Kidney (tissue), 13 donors: ENCODE measurements at regions not wholly inside any gene's neighbourhood (a gene's known extent, or its start where the extent isn't known, plus 50 kb on each side); places are given as distances from the start of the nearest gene placed in this dataset.

Experiments
- DNase-seq, 5 donors: peaks; one replicate each; pipeline ENCODE4 v3.0.0-alpha.2; 2013 to 2020
- FAIRE-seq: peaks from 2 replicates; lab custom pipeline; 2012; peaks lifted over from hg19 to GRCh38; lab: Jason Lieb, UNC
- H3K27ac ChIP-seq, 2 donors: one replicate each; pipeline ENCODE4 v1.7.0; 2013; ENCODE audit warnings: low read depth in 2 of 2, low read length in 2 of 2, inconsistent platforms in 1 of 2
- H3K27me3 ChIP-seq: one replicate; pipeline ENCODE4 v1.7.1; 2013; ENCODE audit warnings: low read length, inconsistent platforms; ENCODE audit not compliant: control insufficient read depth, insufficient read depth
- H3K36me3 ChIP-seq, 3 donors: one replicate each; pipeline versions ENCODE4 v1.7.0 to v1.7.1; 2013; ENCODE audit warnings: low read length in 3 of 3, control low read depth in 1 of 3, inconsistent platforms in 1 of 3; ENCODE audit not compliant: insufficient read depth in 3 of 3, control insufficient read depth in 2 of 3
- H3K4me1 ChIP-seq, 3 donors: one replicate each; pipeline versions ENCODE4 v1.7.0 to v1.7.1; 2013; ENCODE audit warnings: low read length in 3 of 3, inconsistent platforms in 1 of 3, low read depth in 1 of 3; ENCODE audit not compliant: control insufficient read depth in 2 of 3, insufficient read depth in 2 of 3
- H3K4me3 ChIP-seq, 3 donors: one replicate each; pipeline versions ENCODE4 v1.7.0 to v1.8.1; 2013; ENCODE audit warnings: low read length in 3 of 3, control low read depth in 1 of 3, inconsistent platforms in 1 of 3
- H3K9ac ChIP-seq, 3 donors: one replicate each; pipeline versions ENCODE4 v1.7.0 to v1.7.1; 2013; ENCODE audit warnings: low read length in 3 of 3, control low read depth in 1 of 3, inconsistent platforms in 1 of 3
- H3K9me3 ChIP-seq, 3 donors: one replicate each; pipeline versions ENCODE4 v1.7.0 to v1.7.1; 2013; ENCODE audit warnings: low read length in 3 of 3, control low read depth in 1 of 3, inconsistent platforms in 1 of 3; ENCODE audit not compliant: control insufficient read depth in 2 of 3, insufficient read depth in 1 of 3
- CTCF ChIP-seq: IDR thresholded peaks from 3 replicates; pipeline ENCODE4 v1.5.1; 2012; ENCODE audit warnings: mild to moderate bottlenecking, moderate library complexity, borderline replicate concordance; ENCODE audit not compliant: insufficient read depth; ENCODE audit errors: extremely low read depth
- intact Hi-C: fragments of 100-400 bp; cut with DNase I; formaldehyde crosslinking; loops from one replicate; pipeline ENCODE4 v1.11.1; 2022
- donor health status: control.
- donor health status: control.
- donor health status: control.
- donor health status: control.
- donor health status: control.
- donor health status: DM: yes; HTN: yes; CAD: no.
- donor health status: Normal renal cell carcinoma (clear cell type).

DNA sequence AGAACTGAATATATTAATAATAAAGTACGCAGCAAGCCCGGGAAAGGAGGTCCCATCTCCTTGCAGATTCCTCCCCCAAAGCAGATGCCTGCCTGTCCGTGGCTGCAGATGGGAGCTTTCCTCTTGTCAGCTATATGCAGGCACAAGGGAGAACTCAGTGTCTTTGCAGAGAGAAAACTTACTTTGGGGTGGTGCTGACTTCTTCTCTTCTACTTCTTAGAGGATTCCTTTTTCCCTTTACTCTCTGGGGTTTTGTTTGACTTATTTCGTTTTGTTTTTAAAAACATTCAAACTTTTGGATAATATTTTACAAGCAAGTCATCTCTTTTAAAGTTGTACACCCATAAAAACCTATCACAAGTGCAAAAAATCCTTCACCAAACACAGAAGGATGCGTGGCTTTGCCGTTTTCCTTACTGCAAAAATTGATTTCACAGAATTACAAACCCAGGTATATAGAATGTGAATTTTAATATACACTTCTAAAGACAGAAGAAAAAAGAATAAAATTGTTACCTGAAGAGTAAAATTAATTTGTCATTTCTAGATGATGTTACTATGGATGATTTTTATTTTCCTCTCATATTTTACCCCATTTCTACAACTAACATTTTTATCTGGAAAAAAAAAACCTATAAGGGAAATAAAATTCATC is 65.3 kb upstream of the IGF1R start:
- H3K9ac ChIP-seq = no peak overlapping the region
- FAIRE-seq (no peak), DNase-seq (no peak)
- intact Hi-C loops = no loop called here
- no peak overlapping the region for H3K27ac ChIP-seq
- H3K36me3 ChIP-seq = no peaks in the 10 kb centered on the region
- H3K4me3 ChIP-seq = no peak overlapping the region
- peaks cover 10% of the 10 kb centered on the region for H3K27me3 ChIP-seq
- TF ChIP-seq CTCF = no peak
- no peaks in the 10 kb centered on the region for H3K4me1 ChIP-seq
- no peaks in the 10 kb centered on the region for H3K9me3 ChIP-seq

GRCh38 chr15:98583771-98584430 is 64.4 kb upstream of the IGF1R start:
- Histone ChIP-seq H3K9me3 (no peaks in the 10 kb centered on the region), H3K27ac (no peak overlapping the region), H3K4me3 (no peak overlapping the region), H3K27me3 (peaks cover 10% of the 10 kb centered on the region), H3K4me1 (no peaks in the 10 kb centered on the region), H3K36me3 (no peaks in the 10 kb centered on the region), H3K9ac (no peak overlapping the region)
- DNase-seq (peak in 2 of 5 donors; percentile 24 to 34), FAIRE-seq (no peak)
- no peak for TF ChIP-seq CTCF
- intact Hi-C loops = no loop called here

- Histone ChIP-seq H3K4me1 (no peaks in the 10 kb centered on the region), H3K36me3 (no peaks in the 10 kb centered on the region), H3K27me3 (peaks cover 10% of the 10 kb centered on the region), H3K4me3 (no peak overlapping the region), H3K9me3 (no peaks in the 10 kb centered on the region), H3K9ac (no peak overlapping the region), H3K27ac (no peak overlapping the region)
- TF ChIP-seq CTCF = no peak
- DNase-seq (no peak), FAIRE-seq (no peak)
- intact Hi-C loops = no loop called here
These were observed 62.3 kb upstream of the IGF1R start for GRCh38 chr15:98586066-98586465.
